ENCODE measurements at regions not wholly inside any gene's neighbourhood (a gene's known extent, or its start where the extent isn't known, plus 50 kb on each side); places are given as distances from the start of the nearest gene placed in this dataset.
"Not testable (repeated sequence)": the region's sequence is repeated elsewhere in the genome, so short reads cannot be mapped to it uniquely, and the experiment has no call there.

DNA sequence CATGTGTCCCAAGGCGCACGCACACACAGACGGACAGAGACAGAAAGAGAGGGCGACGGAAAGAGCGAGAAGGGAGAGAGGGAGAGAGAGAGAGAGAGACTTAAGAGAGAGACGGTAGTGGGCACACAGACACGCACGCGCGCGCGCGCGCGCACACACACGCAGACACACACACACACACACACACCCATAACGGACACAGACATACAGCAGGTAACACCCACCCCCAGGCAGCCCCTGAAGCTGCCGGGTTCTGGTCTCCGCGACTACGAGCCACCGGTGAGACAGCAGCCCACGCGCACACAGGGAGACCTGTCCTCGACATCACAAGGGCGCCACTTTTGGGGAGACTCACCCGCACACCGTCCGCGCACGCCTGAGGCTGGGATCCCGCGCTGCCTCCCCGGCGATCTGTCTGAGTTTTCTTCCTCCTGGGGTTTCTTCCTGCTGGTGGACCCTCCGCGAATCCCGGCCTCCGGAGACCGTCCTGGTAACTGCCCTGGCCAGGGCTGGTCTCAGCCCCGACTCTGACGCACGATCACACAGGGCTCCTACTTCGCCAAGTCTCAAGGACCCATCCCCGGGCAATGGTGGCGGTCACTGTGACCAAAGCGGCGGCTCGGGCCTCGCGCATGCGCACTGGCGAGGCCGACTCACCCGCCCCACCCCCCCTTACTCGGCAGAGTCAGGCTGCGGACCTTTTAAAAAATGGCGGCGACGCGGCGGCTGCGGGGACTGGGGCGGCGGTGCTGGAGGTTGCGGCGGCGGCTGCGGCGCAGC lies 750.7 kb downstream of the SPATA31A1 start:
- not testable (repeated sequence) for TF ChIP-seq CTCF, POLR2A (IDR thresholded peaks at IDR 0.05)

All from heart left ventricle (tissue), 13 donors.